ENCODE measurements at regions not wholly inside any gene's neighbourhood (a gene's known extent, or its start where the extent isn't known, plus 50 kb on each side); places are given as distances from the start of the nearest gene placed in this dataset.
"Not testable (repeated sequence)": the region's sequence is repeated elsewhere in the genome, so short reads cannot be mapped to it uniquely, and the experiment has no call there.

DNA sequence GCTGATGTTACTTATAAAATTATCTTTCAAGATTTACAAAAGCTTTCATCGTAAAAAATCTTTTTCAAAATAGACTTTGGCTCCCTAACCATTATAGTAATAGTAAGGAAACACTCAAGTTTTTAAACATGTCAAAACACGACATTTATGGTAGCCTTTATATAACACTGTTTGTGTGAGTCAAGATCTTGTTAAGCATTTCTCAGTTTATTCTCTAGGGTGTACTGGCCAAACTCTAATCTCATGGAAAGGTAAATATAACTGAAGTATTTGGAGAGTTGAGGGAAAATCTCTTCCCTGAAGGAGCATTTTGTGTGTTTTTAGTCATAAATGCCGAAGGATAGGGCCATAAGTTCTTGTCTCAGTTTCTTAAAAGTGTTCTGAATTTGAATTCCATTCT is 790.9 kb upstream of the NCAM2 start:
- DNase-seq, result no peak

DNA sequence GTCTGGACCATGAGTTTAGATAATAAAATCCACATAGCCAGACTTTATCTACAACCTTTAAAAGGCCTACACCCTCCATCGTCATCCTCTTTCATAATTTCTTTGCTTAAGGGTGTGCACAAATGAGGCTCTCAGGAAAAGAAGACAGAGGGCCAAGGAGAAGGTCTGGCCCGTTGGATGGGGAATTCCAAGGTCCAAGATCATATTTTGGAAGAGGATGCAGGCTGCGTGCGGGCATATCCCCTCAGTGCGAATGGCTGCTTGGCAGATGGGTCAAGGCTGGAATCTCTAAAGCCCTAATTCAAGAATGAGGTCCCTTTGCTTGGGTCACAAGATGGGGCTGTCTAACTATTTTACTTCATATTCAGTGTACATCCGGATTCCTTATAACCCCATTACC is 782.2 kb upstream of the NCAM2 start:
- DNase-seq, result no peak

DNA sequence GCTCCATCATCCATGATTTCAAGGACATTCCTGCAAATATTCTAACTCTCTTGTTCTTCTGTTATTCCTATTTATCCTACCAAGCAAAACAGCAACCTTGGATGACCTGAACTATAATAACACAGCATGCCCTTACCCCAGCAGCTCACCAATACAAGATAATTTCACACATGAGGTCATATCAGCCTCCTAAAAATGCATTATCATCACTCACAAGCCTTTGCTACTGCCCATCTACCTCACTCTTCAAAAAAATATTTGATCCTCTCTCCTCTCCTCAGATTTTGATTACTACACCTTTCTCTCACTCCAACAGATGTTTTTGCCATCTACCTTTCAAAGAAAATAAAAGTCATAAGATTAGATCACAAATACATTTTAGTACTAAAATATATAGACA is 777.6 kb upstream of the NCAM2 start:
- DNase-seq, result no peak

DNA sequence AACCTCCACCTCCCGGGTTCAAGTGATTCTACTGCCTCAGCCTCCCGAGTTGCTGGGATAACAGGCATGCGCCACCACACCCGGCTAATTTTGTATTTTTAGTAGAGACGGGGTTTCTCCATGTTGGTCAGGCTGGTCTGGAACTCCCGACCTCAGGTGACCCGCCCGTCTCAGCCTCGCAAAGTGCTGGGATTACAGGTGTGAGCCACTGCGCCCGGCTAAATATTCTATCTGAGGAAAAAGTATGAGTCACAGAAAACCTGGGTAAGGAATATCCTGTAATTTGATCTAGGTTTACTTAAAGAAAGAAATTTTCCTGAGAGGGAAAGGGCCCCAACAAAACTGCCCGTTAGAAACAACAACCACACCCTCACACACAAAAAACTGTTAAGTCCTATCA is 776.2 kb upstream of the NCAM2 start:
- not testable (repeated sequence) for DNase-seq

DNA sequence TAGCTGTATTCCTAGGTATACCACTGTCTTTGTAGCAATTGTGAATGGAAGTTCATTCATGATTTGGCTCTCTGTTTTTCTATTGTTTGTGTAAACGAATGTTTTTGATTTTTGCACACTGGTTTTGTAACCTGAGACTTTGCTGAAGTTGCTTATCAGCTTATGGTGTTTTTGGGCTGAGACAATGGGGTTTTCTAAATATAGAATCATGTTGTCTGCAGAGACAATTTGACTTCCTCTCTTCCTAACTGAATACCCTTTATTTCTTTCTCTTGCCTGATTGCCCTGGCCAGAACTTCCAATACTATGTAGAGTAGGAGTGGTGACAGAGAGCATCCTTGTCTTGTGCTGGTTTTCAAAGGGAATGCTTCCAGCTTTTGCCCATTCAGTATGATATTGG is 761.6 kb upstream of the NCAM2 start:
- not testable (repeated sequence) for DNase-seq

DNA sequence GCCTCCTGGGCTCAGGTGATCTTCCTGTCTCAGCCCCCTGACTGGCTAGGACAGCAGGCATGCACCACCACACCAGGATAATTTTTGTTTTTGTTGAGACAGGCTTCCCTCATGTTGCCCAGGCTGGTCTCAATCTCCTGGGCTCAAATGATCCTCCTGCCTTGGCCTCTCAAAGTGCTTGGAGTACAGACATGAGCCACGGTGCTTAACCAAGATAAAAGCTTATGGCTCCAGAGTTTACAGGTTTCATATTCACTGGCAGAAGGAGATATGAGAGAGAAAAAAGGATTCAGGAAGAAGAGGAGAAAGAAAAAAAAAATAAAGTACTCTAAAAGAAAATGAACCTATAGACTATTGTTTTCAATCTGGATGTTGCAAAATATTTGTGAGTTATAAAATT is 748.8 kb upstream of the NCAM2 start:
- no peak for DNase-seq

DNA sequence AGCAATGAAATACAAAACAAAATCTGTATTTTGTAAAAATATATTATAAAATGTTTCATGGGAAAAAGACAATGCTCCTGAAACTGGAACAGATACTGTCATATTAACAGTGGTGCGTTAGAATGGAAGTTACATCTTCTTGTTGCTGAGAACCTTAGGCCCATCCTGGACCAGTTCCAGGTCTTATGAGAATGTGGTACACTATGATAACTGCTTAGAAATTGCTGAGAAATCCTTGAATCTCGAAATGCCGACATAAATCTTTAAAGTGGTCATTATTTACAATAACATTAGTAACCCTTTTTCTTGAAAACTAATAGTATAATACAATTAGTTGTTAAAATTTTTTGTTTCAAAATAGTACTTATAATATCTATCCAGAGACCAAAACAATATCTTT is 747.9 kb upstream of the NCAM2 start:
- DNase-seq, result no peak

DNA sequence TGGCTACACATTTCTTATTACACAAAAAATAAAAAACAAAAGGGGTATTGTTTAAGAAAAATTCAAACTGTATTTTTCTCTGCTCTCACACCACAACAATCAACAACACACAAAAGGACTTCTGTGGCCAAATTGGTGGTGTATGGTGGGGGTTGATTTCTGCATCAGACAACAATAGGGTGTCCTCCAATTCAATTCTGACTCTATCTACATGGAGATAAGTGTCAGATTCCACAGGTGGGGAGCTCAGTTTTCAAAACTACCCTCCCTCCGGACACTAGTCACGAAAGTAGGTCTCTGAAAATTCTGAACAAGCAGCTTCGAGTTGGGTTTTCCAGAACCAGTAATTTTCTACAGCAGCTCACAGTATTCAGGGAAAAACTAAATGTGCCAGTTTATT is 744.9 kb upstream of the NCAM2 start:
- DNase-seq, result no peak

DNA sequence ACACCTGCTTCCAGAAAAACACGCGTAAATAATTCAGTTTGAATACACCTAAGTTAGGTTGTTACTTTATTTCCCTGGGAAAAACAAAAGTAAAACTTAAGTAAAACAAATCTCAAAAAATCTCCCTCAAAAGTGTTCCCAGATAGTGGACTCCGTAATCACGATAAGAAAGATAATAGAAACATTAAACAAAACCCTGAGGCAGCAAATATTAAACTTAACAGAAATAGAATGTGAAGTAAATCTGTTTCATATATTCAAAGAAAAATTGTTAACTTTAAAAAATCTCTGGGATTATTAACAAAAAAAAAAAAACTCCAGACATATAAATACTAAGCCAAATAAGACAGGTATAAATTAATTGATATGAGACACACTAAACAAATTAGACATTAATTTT is 743.2 kb upstream of the NCAM2 start:
- DNase-seq, result no peak

DNA sequence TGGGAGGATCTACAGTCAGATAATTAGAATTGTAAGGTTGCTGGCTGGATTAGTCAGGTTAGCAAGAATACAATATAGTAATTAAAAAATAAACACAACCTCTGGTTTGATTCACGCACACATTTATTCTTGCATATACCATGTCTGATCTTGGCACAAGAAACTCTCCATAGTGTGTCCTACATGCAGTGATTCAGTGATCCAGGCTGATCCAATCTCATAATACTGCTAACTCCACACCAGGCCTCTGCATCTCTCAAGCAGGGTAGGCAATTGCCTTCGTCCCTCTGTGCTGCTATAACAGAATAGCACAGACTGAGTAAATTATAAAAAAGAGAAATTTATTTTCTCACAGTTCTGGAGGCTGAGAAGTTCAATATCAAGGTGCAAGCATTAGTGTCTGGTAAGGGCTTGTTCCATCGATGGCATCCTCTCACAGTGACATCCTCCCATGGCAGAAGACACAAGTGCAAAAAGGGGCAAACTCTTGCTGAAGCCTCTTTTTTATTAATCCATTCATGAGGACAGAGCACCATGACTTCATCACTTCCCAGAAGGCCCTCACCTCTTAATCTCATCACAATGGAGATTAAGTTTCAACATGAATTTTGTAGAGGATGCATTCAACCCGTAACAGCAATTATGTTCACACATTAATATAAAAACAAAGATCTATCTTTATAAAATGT is 741.0 kb upstream of the NCAM2 start:
- no peak for DNase-seq

DNA sequence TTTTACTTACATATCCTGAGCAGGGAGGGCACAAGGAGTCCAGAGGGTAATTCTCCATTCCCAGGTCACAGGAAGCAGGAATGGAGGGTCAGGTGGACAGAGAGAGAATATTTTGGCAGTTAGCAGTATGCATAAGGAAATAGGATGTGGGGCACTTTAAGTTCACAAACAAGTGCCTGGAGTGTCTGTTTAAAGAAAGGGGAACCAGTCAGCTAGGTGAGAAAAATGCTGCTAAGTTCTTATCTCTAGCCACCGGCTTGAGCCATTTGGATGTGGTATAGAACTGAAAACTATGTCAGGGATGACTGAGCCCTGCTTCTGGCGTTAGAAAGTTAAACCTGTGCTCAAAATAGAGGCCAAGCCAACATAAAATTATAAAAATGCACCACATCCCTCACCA is 739.7 kb upstream of the NCAM2 start:
- no peak for DNase-seq

DNA sequence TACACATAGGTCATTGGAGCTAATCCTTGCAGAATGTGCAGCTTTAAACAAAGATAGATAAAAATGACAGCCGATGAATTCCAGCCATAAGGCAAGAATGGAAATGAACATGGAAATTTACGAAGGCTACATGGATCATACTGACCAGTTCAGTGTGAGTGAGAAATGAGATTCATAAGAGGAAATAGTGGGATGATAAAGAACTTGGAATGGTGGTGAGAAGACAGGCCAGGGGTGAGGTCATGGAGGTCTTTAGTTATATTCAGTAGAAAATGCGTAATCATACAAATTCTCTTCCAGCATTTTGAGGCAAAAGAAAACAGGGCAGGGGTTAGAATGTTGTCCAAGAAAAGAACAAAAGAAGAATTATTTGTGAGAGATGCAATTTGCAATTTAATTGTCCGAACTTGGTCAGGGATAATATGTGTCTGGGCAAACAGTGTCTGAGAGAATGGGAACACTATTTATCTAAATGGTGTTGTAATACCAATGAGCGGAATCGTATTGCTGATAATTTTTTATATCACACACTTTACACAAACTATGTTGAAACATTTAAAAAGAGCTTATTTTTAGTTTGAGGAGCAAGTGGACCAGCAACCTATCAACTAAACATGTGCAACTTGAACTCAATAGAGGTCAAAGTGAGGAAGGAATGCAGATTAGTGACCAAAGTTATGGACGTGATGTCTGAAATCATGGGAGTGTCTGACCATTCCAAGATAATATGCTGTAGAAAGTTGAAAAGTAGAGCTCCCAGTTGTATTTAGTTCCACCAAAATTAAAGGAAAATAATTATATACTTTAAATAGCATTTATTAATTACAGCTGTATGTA is 739.0 kb upstream of the NCAM2 start:
- DNase-seq, result no peak

DNA sequence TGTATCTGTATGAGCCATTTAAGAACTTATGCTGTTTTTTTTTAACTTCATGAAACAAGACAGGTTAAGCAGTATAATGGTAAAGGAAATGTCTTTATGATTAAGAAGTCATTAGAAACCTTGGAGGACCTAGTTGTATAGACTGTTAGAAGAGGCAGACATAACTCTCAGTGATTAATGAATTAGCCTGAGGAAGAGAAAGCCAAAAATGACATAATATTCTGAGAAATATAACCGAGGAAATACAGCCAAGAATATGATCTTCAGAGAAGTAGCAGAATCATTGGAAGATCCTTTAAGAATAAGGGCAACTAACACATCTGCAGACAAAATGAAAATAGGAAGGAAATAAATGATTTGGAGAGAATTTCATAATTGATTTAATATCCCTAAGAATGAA is 738.1 kb upstream of the NCAM2 start:
- no peak for DNase-seq

DNA sequence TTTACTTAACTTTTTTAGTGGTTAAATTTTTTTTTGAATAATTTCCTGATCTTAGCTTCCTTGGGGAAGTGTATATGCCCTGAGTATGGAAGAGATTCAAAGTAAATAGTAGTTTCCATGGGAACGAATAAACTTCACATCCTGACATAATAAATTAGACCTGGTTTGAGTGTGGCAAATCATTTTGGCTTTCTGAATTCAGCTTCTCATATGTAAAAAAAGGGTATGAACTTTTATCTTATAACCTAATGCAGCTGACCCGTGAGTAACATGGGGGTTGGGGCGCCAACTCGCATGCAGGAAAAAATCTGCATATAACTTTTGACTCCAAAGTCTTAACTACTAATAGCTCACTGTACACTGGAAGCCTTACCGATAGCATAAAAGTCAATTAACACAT is 736.8 kb upstream of the NCAM2 start:
- no peak for DNase-seq

DNA sequence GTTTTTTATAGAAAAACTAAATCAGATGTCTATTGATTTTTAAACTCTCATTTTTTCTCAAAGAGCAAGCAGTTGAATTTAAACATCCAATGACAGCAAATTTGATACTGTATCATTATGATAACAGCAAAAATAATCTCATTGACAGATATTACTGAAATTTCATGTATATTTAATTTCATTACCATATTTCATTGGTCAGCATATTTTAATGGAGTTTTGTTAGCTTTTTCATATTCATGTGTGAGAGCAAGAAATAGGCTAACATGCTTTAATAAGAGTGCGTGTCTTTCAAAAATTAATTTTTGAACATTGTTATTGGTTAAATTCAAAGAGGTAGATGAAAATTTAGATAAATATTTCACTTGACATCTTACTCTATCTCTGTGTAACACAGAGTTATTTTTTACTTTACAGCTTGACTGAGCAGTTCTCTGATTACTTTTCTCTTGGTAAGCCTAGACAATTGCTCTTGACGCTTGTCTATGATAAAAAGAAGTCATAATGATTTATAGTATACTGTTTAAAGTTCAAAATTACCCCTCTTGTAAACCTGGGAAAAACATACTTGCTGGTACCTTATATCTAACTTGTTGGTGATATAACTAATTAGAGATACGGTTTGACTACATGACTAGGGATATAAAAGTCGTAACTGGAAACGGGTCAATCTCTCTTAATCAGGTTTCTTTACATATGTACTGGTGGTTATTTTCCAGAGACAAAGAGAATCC is 732.3 kb upstream of the NCAM2 start:
- no peak for DNase-seq

DNA sequence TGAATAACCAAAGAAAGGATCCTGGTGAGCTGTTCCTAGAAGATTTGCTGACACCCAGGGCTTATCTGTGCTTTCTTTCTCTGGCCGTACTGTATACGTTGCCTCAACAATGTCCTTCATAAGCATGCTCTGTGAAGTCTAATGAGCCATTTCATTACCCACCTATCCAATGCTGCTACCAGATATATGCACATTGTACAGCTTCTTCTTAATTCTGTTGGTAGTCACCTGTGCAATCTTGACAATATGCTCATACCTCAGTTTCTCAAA is 731.8 kb upstream of the NCAM2 start:
- no peak for DNase-seq

DNA sequence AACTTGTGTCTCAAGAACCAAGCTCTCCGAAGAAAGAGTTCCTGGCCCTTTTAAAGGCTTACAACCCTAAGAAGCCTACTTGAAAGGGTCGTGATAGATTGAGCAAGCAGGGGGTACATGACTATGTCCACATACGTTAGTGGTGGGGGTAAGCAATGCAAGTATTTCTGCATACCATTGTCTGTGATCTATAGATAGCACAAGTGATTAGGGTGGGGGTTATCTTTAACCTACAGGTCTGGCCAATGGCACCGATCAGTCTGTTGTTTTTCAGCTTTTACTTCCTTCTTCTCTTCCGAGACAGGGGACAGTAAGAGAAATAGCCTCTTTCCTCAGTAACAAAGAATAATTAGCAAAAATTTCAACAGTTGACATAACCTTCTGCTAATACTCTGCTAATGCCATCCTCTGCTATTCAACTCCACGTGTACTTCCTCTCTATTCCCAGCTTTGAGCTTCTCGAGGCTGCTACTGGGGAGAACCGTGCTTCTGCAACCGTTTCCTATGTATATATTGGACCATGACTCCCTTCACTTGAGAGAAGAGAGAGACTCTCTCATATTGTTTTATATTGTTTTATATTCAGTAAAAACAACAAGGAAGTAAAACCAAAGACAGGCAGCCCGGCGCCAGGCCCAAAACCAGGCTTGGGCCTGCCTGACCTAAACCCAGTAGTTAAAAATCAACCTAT is 727.7 kb upstream of the NCAM2 start:
- DNase-seq, result no peak

DNA sequence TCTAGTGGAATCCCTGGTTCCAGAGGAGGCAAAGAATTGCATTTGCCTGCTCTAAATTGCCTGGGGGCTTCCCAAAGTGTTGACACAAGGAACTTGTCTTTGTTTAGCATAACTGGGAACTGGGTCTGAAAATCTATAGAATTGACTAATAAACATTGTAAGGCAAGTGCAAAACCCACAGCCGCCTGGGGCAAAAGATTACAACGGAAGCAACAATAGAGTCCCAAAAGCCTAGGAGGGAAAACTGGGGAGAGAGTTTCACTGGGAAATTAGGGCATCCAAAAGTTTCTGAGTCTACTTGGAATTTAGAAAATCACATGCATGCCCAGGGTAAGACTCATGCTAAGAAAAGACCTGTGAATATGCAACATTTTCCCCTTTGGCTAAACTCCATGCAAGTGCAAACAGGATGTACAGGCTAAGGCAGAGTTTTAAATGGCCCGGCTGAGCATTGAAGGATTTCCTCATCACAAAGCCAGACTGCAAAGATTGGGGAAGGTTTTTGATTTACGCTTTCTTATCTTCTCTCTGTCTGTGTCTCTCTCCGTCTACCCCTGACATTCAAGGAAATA is 725.3 kb upstream of the NCAM2 start:
- no peak for DNase-seq

DNA sequence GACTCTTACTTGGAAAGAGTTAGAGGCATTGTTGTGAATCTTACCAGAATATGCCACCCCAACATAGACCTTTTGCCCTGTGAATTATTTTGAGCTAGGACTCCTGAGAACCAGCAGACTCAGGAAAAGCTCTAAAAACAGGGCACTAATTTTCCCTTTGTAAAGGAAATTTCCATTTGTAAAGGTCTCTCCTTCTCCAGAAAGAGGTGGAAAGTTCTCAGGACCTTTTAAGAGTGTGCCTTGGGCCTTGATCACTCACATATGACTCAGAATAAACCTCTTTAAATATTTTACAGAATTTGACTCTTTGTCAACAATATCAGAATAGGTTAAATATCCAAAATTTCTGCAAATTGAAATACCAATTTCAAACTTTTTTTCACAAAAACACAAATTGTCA is 721.8 kb upstream of the NCAM2 start:
- DNase-seq, result no peak

DNA sequence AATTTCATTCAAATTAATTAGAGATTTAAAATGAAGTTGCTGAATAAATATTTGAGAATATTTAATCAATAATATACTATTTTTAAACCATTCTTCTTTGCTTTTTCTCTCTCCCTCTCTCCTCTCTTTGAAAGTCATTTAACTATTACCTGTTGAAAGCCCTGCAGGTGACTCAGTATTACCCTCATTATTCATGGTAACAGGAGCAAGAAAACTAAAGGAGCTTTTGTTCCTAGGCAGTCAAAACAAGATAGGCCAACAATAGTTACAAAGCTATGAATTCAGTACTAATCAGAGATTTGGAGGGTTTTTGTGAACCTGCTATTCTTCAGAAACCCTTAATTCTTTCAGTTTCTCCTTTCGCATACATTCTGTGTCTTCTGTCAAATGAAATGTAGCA is 721.3 kb upstream of the NCAM2 start:
- no peak for DNase-seq

DNA sequence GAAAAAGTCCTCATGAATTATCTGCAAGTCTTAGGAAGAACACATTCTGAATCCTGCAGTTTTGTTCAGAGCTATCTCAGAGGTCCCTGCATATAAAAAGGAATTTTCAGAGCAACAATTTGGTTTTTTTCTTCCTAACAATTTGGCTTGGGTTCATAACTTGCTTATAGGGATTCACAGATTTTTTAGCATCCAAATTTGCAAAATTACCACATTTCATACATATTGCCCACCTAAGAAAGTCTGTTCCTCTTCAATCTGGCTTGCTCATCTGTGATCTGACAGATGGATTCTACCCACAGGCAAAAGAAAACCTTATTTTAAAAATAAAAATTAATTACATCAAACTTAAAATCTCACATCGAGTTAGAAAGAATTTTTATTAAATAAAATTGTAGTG is 714.4 kb upstream of the NCAM2 start:
- no peak for DNase-seq

DNA sequence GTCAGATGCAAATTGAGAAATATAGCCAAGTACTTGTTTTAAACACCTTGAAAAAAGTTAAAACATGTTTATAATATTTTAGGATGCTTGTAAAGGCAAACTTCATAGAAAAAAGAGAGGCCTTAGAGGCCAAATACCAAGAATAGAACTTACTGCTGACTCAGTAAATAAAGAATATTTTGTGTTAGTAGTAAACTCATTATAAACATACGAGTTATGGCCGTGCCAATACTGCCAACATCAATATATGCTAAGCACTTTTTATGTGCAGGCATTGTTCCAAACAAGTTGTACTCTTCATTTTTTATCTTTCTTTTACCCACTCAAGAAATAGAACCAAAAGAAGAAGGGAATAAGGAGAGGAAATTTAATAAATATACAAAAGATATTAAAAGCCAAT is 705.9 kb upstream of the NCAM2 start:
- DNase-seq, result no peak

DNA sequence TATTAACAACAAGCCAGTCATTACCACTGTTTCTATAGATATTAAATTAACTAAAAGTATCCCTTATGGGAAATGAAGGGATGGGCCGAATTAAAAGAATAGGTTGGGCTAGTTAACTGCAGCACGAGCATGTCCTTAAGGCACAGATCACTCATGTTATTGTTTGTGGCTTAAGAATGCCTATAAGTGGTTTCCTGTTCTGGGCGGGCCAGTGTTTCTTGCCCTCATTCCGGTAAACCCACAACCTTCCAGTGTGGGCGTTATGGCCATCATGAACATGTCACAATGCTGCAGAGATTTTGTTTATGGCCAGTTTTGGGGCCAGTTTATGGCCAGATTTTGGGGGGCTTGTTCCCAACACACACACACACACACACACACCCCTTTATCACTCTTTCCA is 705.4 kb upstream of the NCAM2 start:
- DNase-seq, result peak in 2 of 3 donors; percentile 15 to 25

All from suppressor macrophage treated with lipopolysaccharide for 1 hour (primary cell).